ENCODE measurements at regions not wholly inside any gene's neighbourhood (a gene's known extent, or its start where the extent isn't known, plus 50 kb on each side); places are given as distances from the start of the nearest gene placed in this dataset.

DNA sequence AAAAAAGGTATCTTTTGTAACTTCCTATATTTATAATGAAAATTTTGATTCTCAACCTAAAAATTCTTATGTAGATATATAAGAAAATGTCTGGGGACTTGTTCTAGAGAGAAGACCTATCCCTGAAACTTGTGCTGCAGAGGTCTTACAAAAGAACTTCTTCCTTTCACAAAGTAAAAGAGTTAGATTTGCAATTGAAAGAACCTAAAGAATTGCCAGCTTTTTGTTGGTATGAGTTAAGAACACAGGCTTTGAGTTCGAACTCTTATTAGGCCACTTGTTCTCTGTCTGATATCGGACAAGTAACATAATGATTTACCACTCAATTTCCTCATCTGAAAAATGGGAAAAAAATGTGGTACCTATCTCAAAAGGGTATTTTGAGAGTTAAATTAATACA is 162.0 kb upstream of the LAMA2 start:
- Mint-ChIP-seq H3K27me3 (ENCODE audit: insufficient read depth, low read depth, poor library complexity) (no peaks in the 10 kb centered on the region), H3K27ac (peak overlapping the region; percentile 7; the same call in 1 of the 2 replicates), H3K4me3 (no peak overlapping the region), H3K36me3 (ENCODE audit: low read depth) (no peaks in the 10 kb centered on the region), H3K4me1 (peaks cover 53% of the 10 kb centered on the region), H3K9me3 (no peaks in the 10 kb centered on the region)
- H3K27me3 ChIP-seq (ENCODE audit: insufficient read depth), result no peaks in the 10 kb centered on the region
- TF ChIP-seq, protein P1, sequence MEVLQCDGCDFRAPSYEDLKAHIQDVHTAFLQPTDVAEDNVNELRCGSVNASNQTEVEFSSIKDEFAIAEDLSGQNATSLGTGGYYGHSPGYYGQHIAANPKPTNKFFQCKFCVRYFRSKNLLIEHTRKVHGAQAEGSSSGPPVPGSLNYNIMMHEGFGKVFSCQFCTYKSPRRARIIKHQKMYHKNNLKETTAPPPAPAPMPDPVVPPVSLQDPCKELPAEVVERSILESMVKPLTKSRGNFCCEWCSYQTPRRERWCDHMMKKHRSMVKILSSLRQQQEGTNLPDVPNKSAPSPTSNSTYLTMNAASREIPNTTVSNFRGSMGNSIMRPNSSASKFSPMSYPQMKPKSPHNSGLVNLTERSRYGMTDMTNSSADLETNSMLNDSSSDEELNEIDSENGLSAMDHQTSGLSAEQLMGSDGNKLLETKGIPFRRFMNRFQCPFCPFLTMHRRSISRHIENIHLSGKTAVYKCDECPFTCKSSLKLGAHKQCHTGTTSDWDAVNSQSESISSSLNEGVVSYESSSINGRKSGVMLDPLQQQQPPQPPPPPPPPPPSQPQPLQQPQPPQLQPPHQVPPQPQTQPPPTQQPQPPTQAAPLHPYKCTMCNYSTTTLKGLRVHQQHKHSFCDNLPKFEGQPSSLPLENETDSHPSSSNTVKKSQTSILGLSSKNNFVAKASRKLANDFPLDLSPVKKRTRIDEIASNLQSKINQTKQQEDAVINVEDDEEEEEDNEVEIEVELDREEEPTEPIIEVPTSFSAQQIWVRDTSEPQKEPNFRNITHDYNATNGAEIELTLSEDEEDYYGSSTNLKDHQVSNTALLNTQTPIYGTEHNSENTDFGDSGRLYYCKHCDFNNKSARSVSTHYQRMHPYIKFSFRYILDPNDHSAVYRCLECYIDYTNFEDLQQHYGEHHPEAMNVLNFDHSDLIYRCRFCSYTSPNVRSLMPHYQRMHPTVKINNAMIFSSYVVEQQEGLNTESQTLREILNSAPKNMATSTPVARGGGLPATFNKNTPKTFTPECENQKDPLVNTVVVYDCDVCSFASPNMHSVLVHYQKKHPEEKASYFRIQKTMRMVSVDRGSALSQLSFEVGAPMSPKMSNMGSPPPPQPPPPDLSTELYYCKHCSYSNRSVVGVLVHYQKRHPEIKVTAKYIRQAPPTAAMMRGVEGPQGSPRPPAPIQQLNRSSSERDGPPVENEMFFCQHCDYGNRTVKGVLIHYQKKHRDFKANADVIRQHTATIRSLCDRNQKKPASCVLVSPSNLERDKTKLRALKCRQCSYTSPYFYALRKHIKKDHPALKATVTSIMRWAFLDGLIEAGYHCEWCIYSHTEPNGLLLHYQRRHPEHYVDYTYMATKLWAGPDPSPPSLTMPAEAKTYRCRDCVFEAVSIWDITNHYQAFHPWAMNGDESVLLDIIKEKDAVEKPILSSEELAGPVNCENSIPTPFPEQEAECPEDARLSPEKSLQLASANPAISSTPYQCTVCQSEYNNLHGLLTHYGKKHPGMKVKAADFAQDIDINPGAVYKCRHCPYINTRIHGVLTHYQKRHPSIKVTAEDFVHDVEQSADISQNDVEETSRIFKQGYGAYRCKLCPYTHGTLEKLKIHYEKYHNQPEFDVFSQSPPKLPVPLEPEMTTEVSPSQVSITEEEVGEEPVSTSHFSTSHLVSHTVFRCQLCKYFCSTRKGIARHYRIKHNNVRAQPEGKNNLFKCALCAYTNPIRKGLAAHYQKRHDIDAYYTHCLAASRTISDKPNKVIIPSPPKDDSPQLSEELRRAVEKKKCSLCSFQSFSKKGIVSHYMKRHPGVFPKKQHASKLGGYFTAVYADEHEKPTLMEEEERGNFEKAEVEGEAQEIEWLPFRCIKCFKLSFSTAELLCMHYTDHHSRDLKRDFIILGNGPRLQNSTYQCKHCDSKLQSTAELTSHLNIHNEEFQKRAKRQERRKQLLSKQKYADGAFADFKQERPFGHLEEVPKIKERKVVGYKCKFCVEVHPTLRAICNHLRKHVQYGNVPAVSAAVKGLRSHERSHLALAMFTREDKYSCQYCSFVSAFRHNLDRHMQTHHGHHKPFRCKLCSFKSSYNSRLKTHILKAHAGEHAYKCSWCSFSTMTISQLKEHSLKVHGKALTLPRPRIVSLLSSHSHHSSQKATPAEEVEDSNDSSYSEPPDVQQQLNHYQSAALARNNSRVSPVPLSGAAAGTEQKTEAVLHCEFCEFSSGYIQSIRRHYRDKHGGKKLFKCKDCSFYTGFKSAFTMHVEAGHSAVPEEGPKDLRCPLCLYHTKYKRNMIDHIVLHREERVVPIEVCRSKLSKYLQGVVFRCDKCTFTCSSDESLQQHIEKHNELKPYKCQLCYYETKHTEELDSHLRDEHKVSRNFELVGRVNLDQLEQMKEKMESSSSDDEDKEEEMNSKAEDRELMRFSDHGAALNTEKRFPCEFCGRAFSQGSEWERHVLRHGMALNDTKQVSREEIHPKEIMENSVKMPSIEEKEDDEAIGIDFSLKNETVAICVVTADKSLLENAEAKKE (CRISPR knock-in tag; IDR thresholded peaks at IDR 0.05), result 0 out of 2 replicates have a peak, but pooled peaks have one; percentile 6
- no peak for TF ChIP-seq EZH2 (IDR thresholded peaks at IDR 0.05; ENCODE audit: low read depth, unreplicated experiment)
- no peaks in the 10 kb centered on the region for H3K36me3 ChIP-seq (ENCODE audit: insufficient read depth)
- no peaks in the 10 kb centered on the region for H3K9me2 ChIP-seq (ENCODE audit: insufficient read depth)
- H3K4me2 ChIP-seq, result peak overlapping the region; percentile 18
- H2AFZ ChIP-seq, result no peak overlapping the region
- no peaks in the 10 kb centered on the region for H4K20me1 ChIP-seq (replicated peaks; ENCODE audit: insufficient read depth)
- H3F3A ChIP-seq (replicated peaks; ENCODE audit: low read depth), result no peaks in the 10 kb centered on the region
- H3K4me1 ChIP-seq (ENCODE audit: insufficient read depth), result peaks cover 58% of the 10 kb centered on the region
- H3K79me2 ChIP-seq (replicated peaks; ENCODE audit: insufficient read depth), result no peaks in the 10 kb centered on the region
- ATAC-seq, result peak; percentile 79
- H3K27ac ChIP-seq (ENCODE audit: low read depth), result no peak overlapping the region
- peak; percentile 78 for DNase-seq (ENCODE audit: low spot score)
- H3K4me3 ChIP-seq, result no peak overlapping the region

DNA sequence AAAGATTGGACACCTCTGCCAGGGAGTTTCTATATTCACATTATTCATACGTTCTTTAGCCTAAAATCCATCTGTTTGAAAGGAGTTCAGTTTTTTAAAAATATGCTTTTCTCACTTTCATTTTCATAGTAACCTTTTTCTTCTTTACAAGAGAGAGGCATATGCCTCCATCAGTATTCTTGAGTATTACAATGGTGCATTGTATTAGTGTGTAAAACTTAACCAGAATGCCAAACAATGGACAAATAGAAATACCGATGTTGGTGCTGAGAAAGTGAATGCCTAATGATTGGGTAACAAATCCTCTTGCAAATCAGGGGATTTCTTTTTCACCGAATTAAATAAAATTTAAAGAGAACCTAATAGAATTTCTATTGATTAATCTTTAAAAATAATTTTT is 163.2 kb upstream of the LAMA2 start:
- no peak overlapping the region for H3K4me3 Mint-ChIP-seq
- Histone ChIP-seq H4K20me1 (replicated peaks; ENCODE audit: insufficient read depth) (no peaks in the 10 kb centered on the region), H3K79me2 (replicated peaks; ENCODE audit: insufficient read depth) (no peaks in the 10 kb centered on the region), H3K9me2 (ENCODE audit: insufficient read depth) (no peaks in the 10 kb centered on the region), H3K4me2 (no peak overlapping the region; the same call in 1 of the 2 replicates), H2AFZ (no peak overlapping the region), H3K4me1 (ENCODE audit: insufficient read depth) (peaks cover 48% of the 10 kb centered on the region), H3K27ac (ENCODE audit: low read depth) (no peak overlapping the region), H3K4me3 (no peak overlapping the region), H3F3A (replicated peaks; ENCODE audit: low read depth) (no peaks in the 10 kb centered on the region), H3K27me3 (ENCODE audit: insufficient read depth) (no peaks in the 10 kb centered on the region), H3K36me3 (ENCODE audit: insufficient read depth) (no peaks in the 10 kb centered on the region)
- no peak overlapping the region for H3K27ac Mint-ChIP-seq
- H3K9me3 Mint-ChIP-seq, result no peaks in the 10 kb centered on the region
- DNase-seq (ENCODE audit: low spot score) (no peak), ATAC-seq (no peak)
- H3K4me1 Mint-ChIP-seq, result peaks cover 44% of the 10 kb centered on the region
- H3K27me3 Mint-ChIP-seq (ENCODE audit: insufficient read depth, low read depth, poor library complexity), result no peaks in the 10 kb centered on the region
- no peaks in the 10 kb centered on the region for H3K36me3 Mint-ChIP-seq (ENCODE audit: low read depth)
- TF ChIP-seq STAT1 (IDR thresholded peaks at IDR 0.05; ENCODE audit: unreplicated experiment) (no peak), ZNF331 (CRISPR knock-in tag; IDR thresholded peaks at IDR 0.05; ENCODE audit: low read depth) (no peak), NANOG (IDR thresholded peaks at IDR 0.05; ENCODE audit: borderline replicate concordance) (no peak), JUNB (IDR thresholded peaks at IDR 0.05; ENCODE audit: unreplicated experiment) (no peak), EZH2phosphoT487 (IDR thresholded peaks at IDR 0.05; ENCODE audit: unreplicated experiment) (no peak), ZNF114 (CRISPR knock-in tag; IDR thresholded peaks at IDR 0.05) (no peak), POLR2AphosphoS5 (IDR thresholded peaks at IDR 0.05; ENCODE audit: low read depth) (no peak)

All from GM23338 (cell line).